K562 (cell line): ENCODE measurements at regions not wholly inside any gene's neighbourhood (a gene's known extent, or its start where the extent isn't known, plus 50 kb on each side); places are given as distances from the start of the nearest gene placed in this dataset.

Experiments used
- CREB1 ChIP-seq, 2 experiments: sonication (generic) in 1 of 2; formaldehyde crosslinking in 1 of 2; IDR thresholded peaks; 2 replicates each; pipeline versions ENCODE4 v1.6.1 to v1.8.0; 2012 to 2022; ENCODE audit warnings: inconsistent platforms in 1 of 2, mild to moderate bottlenecking in 1 of 2, missing genetic modification reagents in 1 of 2, moderate library complexity in 1 of 2
- CREB3L1 ChIP-seq: fragments of 450-650 bp; IDR thresholded peaks from 2 replicates; pipeline ENCODE4 v1.6.1; 2014; ENCODE audit warnings: low read depth, mild to moderate bottlenecking, moderate library complexity, borderline replicate concordance
- CTCF ChIP-seq, 3 experiments: IDR thresholded peaks in 2 of 3; conservative IDR thresholded peaks in 1 of 3; 2 replicates each; pipeline ENCODE4 v1.5.1; 2011 to 2012; ENCODE audit warnings: low read length in 3 of 3, mild to moderate bottlenecking in 3 of 3, control low read depth in 2 of 3, improper control_type of control experiment in 1 of 3, inconsistent platforms in 1 of 3, low read depth in 1 of 3, mixed read lengths in 1 of 3, moderate library complexity in 1 of 3; ENCODE audit not compliant: insufficient read depth in 2 of 3
- ESRRA ChIP-seq: fragments of 450-650 bp; IDR thresholded peaks from 2 replicates; pipeline ENCODE4 v1.6.1; 2014; ENCODE audit warnings: low read depth, mild to moderate bottlenecking, moderate library complexity, borderline replicate concordance
- FOXA3 ChIP-seq, 2 experiments: fragments of 450-650 bp in 1 of 2; sonication (generic) in 1 of 2; formaldehyde crosslinking; IDR thresholded peaks in 1 of 2; conservative IDR thresholded peaks in 1 of 2; 2 replicates each; pipeline versions ENCODE4 v1.4.0 to v1.8.0; 2020 to 2022; ENCODE audit warnings: mild to moderate bottlenecking in 2 of 2, missing genetic modification reagents in 1 of 2
- GATA2 ChIP-seq: sonication (generic); formaldehyde crosslinking; IDR thresholded peaks from 2 replicates; pipeline ENCODE4 v1.4.0; 2020; ENCODE audit warnings: mild to moderate bottlenecking, missing genetic modification reagents
- POLR2A ChIP-seq: fragments of 450-650 bp; conservative IDR thresholded peaks from 2 replicates; pipeline ENCODE4 v1.6.1; 2016
- RFX1 ChIP-seq: fragments of 450-650 bp; IDR thresholded peaks from 2 replicates; pipeline ENCODE4 v1.6.1; 2016; ENCODE audit warnings: mild to moderate bottlenecking, moderate library complexity
- SUPT5H ChIP-seq: fragments of 450-650 bp; IDR thresholded peaks from 2 replicates; pipeline ENCODE4 v1.6.1; 2016
- YY1 ChIP-seq, 3 experiments: IDR thresholded peaks; 2 replicates each; pipeline ENCODE4 v1.6.1; 2011; ENCODE audit warnings: low read length in 2 of 3, mild to moderate bottlenecking in 2 of 3, moderate library complexity in 2 of 3, borderline replicate concordance in 1 of 3, control low read depth in 1 of 3, low read depth in 1 of 3; ENCODE audit not compliant: insufficient read depth in 3 of 3, insufficient replicate concordance in 2 of 3, control insufficient read depth in 1 of 3, insufficient read length in 1 of 3; ENCODE audit errors: extremely low read depth in 1 of 3
- ZBTB11 ChIP-seq, 3 experiments: fragments of 200-800 bp in 1 of 3; fragments of 250-450 bp in 1 of 3; fragments of 450-650 bp in 1 of 3; sonication (Bioruptor Pico) in 1 of 3; sonication (Bioruptor generic) in 1 of 3; formaldehyde crosslinking in 1 of 3; IDR thresholded peaks; 2 replicates each; pipeline versions ENCODE4 v1.6.1 to v1.8.0; 2016 to 2022; ENCODE audit warnings: mild to moderate bottlenecking in 2 of 3, missing genetic modification characterization in 2 of 3, missing compliant biosample characterization in 1 of 3, moderate library complexity in 1 of 3
- ZBTB9 ChIP-seq: fragments of 450-650 bp; formaldehyde crosslinking; IDR thresholded peaks from 2 replicates; pipeline ENCODE4 v1.4.0; 2020; ENCODE audit warnings: mild to moderate bottlenecking, moderate library complexity
- ZNF280B ChIP-seq: fragments of 250-450 bp; sonication (Bioruptor Pico); IDR thresholded peaks from 2 replicates; pipeline ENCODE4 v1.5.1; 2021; ENCODE audit warnings: mild to moderate bottlenecking

- TF ChIP-seq CREB3L1 (no peak), CTCF (IDR thresholded peaks at IDR 0.05 in 2 of 3, conservative IDR thresholded peaks at IDR 0.05 in 1 of 3; ENCODE audit: insufficient read depth in 2 of 3, low read depth in 1 of 3, low read length in 3 of 3) (no peak), POLR2A (no peak), RFX1 (no peak), ZBTB9 (no peak), FOXA3 (CRISPR knock-in tag; conservative IDR thresholded peaks at IDR 0.05 in 1 of 2, IDR thresholded peaks at IDR 0.05 in 1 of 2) (no peak), YY1 (IDR thresholded peaks at IDR 0.05; ENCODE audit: borderline replicate concordance in 1 of 3, control insufficient read depth in 1 of 3, extremely low read depth in 1 of 3, insufficient read depth in 3 of 3, insufficient read length in 1 of 3, insufficient replicate concordance in 2 of 3, low read depth in 1 of 3, low read length in 2 of 3) (no peak), SUPT5H (no peak), ZNF280B (CRISPR knock-in tag) (no peak), GATA2 (CRISPR knock-in tag) (no peak), ESRRA (no peak), CREB1 (IDR thresholded peaks at IDR 0.05) (no peak), CREB1 (CRISPR knock-in tag; IDR thresholded peaks at IDR 0.05) (no peak), ZBTB11 (CRISPR knock-in tag; IDR thresholded peaks at IDR 0.05) (no peak)
Observed at GRCh38 chr2:41000906-41001305, 549.0 kb upstream of the SLC8A1 start.
